ENCODE measurements at regions not wholly inside any gene's neighbourhood (a gene's known extent, or its start where the extent isn't known, plus 50 kb on each side); places are given as distances from the start of the nearest gene placed in this dataset.
"Not testable (repeated sequence)": the region's sequence is repeated elsewhere in the genome, so short reads cannot be mapped to it uniquely, and the experiment has no call there.

GRCh38 chr12:107859367-107859766, 84.9 kb downstream of the ASCL4 start:
- no peaks in the 10 kb centered on the region for H3K36me3 ChIP-seq
- no peak overlapping the region for H3K4me3 ChIP-seq
- no peak for TF ChIP-seq CTCF (IDR thresholded peaks at IDR 0.05)
- TF ChIP-seq POLR2A (IDR thresholded peaks at IDR 0.05) = no peak
- TF ChIP-seq POLR2AphosphoS5 (IDR thresholded peaks at IDR 0.05) = no peak
- H3K9me3 ChIP-seq = no peaks in the 10 kb centered on the region
- no peak overlapping the region for H3K27ac ChIP-seq
- 66% methylated on average over 2 of the region's 2 CpGs for WGBS
- no peaks in the 10 kb centered on the region for H3K27me3 ChIP-seq (replicated peaks; ENCODE audit: insufficient read depth)
- H3K4me1 ChIP-seq (replicated peaks) = no peaks in the 10 kb centered on the region
- DNase-seq (ENCODE audit: low spot score) = no peak
- intact Hi-C loops (cut with DNase I) = no loop called here

GRCh38 chr12:107864235-107864634, 89.7 kb downstream of the ASCL4 start:
- peak overlapping the region; percentile 44 to 58 for H3K27ac ChIP-seq
- no peaks in the 10 kb centered on the region for H3K27me3 ChIP-seq (replicated peaks; ENCODE audit: insufficient read depth)
- intact Hi-C loops (cut with DNase I) = no loop called here

GRCh38 chr12:107864727-107865126, 90.2 kb downstream of the ASCL4 start:
- H3K4me1 ChIP-seq (replicated peaks); H3K9me3 ChIP-seq; DNase-seq (ENCODE audit: low spot score); H3K36me3 ChIP-seq; intact Hi-C loops (cut with DNase I); H3K27me3 ChIP-seq (replicated peaks; ENCODE audit: insufficient read depth): not testable (repeated sequence)
- H3K27ac ChIP-seq = peak overlapping the region in 1 of 2 donors; percentile 58
- WGBS = 63% methylated on average over 12 of the region's 12 CpGs
- peak overlapping the region; percentile 11 to 39 for H3K4me3 ChIP-seq

More at GRCh38 chr12:107864235-107864634, 89.7 kb downstream of the ASCL4 start:
- no peaks in the 10 kb centered on the region for H3K4me1 ChIP-seq (replicated peaks)
- no peaks in the 10 kb centered on the region for H3K9me3 ChIP-seq
- peak overlapping the region; percentile 11 to 39 for H3K4me3 ChIP-seq
- 9% methylated on average over 23 of the region's 33 CpGs for WGBS
- DNase-seq (ENCODE audit: low spot score) = no peak
- no peaks in the 10 kb centered on the region for H3K36me3 ChIP-seq
- TF ChIP-seq CTCF (IDR thresholded peaks at IDR 0.05) (no peak), POLR2AphosphoS5 (IDR thresholded peaks at IDR 0.05) (no peak), POLR2A (IDR thresholded peaks at IDR 0.05) (no peak)

- intact Hi-C loops (cut with DNase I) = no loop called here
- Histone ChIP-seq H3K27ac (no peak overlapping the region), H3K27me3 (replicated peaks; ENCODE audit: insufficient read depth) (no peaks in the 10 kb centered on the region), H3K4me3 (no peak overlapping the region), H3K9me3 (no peaks in the 10 kb centered on the region), H3K36me3 (no peaks in the 10 kb centered on the region), H3K4me1 (replicated peaks) (no peaks in the 10 kb centered on the region)
- no peak for DNase-seq (ENCODE audit: low spot score)
- TF ChIP-seq POLR2A (IDR thresholded peaks at IDR 0.05) (no peak), CTCF (IDR thresholded peaks at IDR 0.05) (no peak), POLR2AphosphoS5 (IDR thresholded peaks at IDR 0.05) (no peak)
- 51% methylated on average over 14 of the region's 14 CpGs for WGBS
Observed at GRCh38 chr12:107873223-107873622, 98.7 kb downstream of the ASCL4 start.

- H3K36me3 ChIP-seq = no peaks in the 10 kb centered on the region
- H3K27ac ChIP-seq = no peak overlapping the region
- no peaks in the 10 kb centered on the region for H3K27me3 ChIP-seq (replicated peaks; ENCODE audit: insufficient read depth)
- intact Hi-C loops (cut with DNase I) = no loop called here
- H3K4me1 ChIP-seq (replicated peaks) = no peaks in the 10 kb centered on the region
- no peaks in the 10 kb centered on the region for H3K9me3 ChIP-seq
- DNase-seq (ENCODE audit: low spot score) = no peak
- TF ChIP-seq POLR2A (IDR thresholded peaks at IDR 0.05) (no peak), POLR2AphosphoS5 (IDR thresholded peaks at IDR 0.05) (no peak), CTCF (IDR thresholded peaks at IDR 0.05) (no peak)
- 38% methylated on average over 7 of the region's 7 CpGs for WGBS
- no peak overlapping the region for H3K4me3 ChIP-seq
Observed at GRCh38 chr12:107875786-107876185, 101.3 kb downstream of the ASCL4 start.
